H1 (cell line): ENCODE measurements at regions not wholly inside any gene's neighbourhood (a gene's known extent, or its start where the extent isn't known, plus 50 kb on each side); places are given as distances from the start of the nearest gene placed in this dataset.

Source experiments
- CHD7 ChIP-seq: fragments of 300-600 bp; sonication (generic); IDR thresholded peaks from 2 replicates; pipeline ENCODE4 v1.7.1; 2012; ENCODE audit warnings: low read length, moderate library complexity, mild to moderate bottlenecking, inconsistent platforms; ENCODE audit not compliant: insufficient replicate concordance
- CTCF ChIP-seq, 3 experiments: IDR thresholded peaks; 1 replicate in 2 of 3; 2 replicates in 1 of 3; pipeline versions ENCODE4 v1.5.1 to v1.6.1; 2011; ENCODE audit warnings: low read length in 3 of 3, mild to moderate bottlenecking in 3 of 3, inconsistent platforms in 2 of 3, low read depth in 1 of 3, moderate library complexity in 1 of 3; ENCODE audit not compliant: insufficient read depth in 1 of 3; ENCODE audit errors: control extremely low read depth in 1 of 3
- KDM5A ChIP-seq: fragments of 200-600 bp; IDR thresholded peaks from 2 replicates; pipeline ENCODE4 v1.7.1; 2012; ENCODE audit warnings: mild to moderate bottlenecking, low read length, inconsistent platforms, mixed read lengths
- MAX ChIP-seq: IDR thresholded peaks from 2 replicates; pipeline ENCODE4 v1.6.1; 2012; ENCODE audit warnings: inconsistent platforms
- NRF1 ChIP-seq: IDR thresholded peaks from 2 replicates; pipeline ENCODE4 v1.6.1; 2011; ENCODE audit warnings: mild to moderate bottlenecking, low read depth, low read length, improper control_type of control experiment
- POLR2AphosphoS5 ChIP-seq: IDR thresholded peaks from 2 replicates; pipeline ENCODE4 v1.6.1; 2011; ENCODE audit warnings: low read depth, low read length
- ZNF274 ChIP-seq: IDR thresholded peaks from 2 replicates; pipeline ENCODE4 v1.7.0; 2012; ENCODE audit warnings: low read length, borderline replicate concordance; ENCODE audit errors: extremely low read depth
- TF ChIP-seq, protein P1 (sequence below): IDR thresholded peaks from 2 replicates; pipeline ENCODE4 v1.6.1; 2012; ENCODE audit warnings: inconsistent platforms

- TF ChIP-seq MAX (no peak), POLR2AphosphoS5 (no peak), KDM5A (no peak), ZNF274 (no peak), NRF1 (no peak), CTCF (IDR thresholded peaks at IDR 0.05; ENCODE audit: control extremely low read depth in 1 of 3, insufficient read depth in 1 of 3, low read depth in 1 of 3, low read length in 3 of 3) (no peak), CHD7 (no peak)
- TF ChIP-seq, protein P1, sequence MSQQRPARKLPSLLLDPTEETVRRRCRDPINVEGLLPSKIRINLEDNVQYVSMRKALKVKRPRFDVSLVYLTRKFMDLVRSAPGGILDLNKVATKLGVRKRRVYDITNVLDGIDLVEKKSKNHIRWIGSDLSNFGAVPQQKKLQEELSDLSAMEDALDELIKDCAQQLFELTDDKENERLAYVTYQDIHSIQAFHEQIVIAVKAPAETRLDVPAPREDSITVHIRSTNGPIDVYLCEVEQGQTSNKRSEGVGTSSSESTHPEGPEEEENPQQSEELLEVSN, result no peak
Observed at GRCh38 chr1:25083481-25084345, 148.6 kb downstream of the SYF2 start.
